GM19023 (cell line): ENCODE measurements at regions not wholly inside any gene's neighbourhood (a gene's known extent, or its start where the extent isn't known, plus 50 kb on each side); places are given as distances from the start of the nearest gene placed in this dataset.
A peak's percentile ranks its signal among the peaks of the same experiment; 100 is the strongest.
"Not testable (repeated sequence)": the region's sequence is repeated elsewhere in the genome, so short reads cannot be mapped to it uniquely, and the experiment has no call there.

Experiments used
- ATAC-seq: cut with Tn5 transposase; IDR thresholded peaks from one replicate; pipeline ENCODE4 v1.9.1; 2021; ENCODE audit warnings: mild to moderate bottlenecking, moderate library complexity; ENCODE audit not compliant: unreplicated experiment

- ATAC-seq, result peak; percentile 69
Measured at GRCh38 chr2:89948102-89948501, 1256.6 kb downstream of the RPIA start.

- ATAC-seq, result not testable (repeated sequence)
Measured at GRCh38 chr2:89950807-89951206, 1259.3 kb downstream of the RPIA start.

GRCh38 chr2:89957236-89957635 is 1265.8 kb downstream of the RPIA start:
- ATAC-seq, result peak; percentile 58

- not testable (repeated sequence) for ATAC-seq
Measured at GRCh38 chr2:89959729-89960378, 1268.4 kb downstream of the RPIA start.

- ATAC-seq, result not testable (repeated sequence)
Measured at GRCh38 chr2:89960570-89960969, 1269.1 kb downstream of the RPIA start.

GRCh38 chr2:89968567-89968966 is 1277.1 kb downstream of the RPIA start:
- ATAC-seq, result peak; percentile 98

- ATAC-seq, result not testable (repeated sequence)
Measured at GRCh38 chr2:89969190-89969589, 1277.7 kb downstream of the RPIA start.

GRCh38 chr2:89973849-89974248 is 1282.4 kb downstream of the RPIA start:
- ATAC-seq, result not testable (repeated sequence)

GRCh38 chr2:89979826-89980537 is 1288.5 kb downstream of the RPIA start:
- ATAC-seq, result not testable (repeated sequence)

GRCh38 chr2:89982246-89982645 is 1290.8 kb downstream of the RPIA start:
- not testable (repeated sequence) for ATAC-seq

GRCh38 chr2:89985650-89986049 is 1294.2 kb downstream of the RPIA start:
- ATAC-seq, result not testable (repeated sequence)

GRCh38 chr2:89986532-89986931 is 1295.1 kb downstream of the RPIA start:
- not testable (repeated sequence) for ATAC-seq

- ATAC-seq, result not testable (repeated sequence)
Measured at GRCh38 chr2:89996779-89997178, 1305.3 kb downstream of the RPIA start.

- ATAC-seq, result not testable (repeated sequence)
Measured at GRCh38 chr2:90004553-90004952, 1313.1 kb downstream of the RPIA start.

GRCh38 chr2:90010442-90011100 is 1319.1 kb downstream of the RPIA start:
- ATAC-seq, result not testable (repeated sequence)

GRCh38 chr2:90011101-90011443 is 1319.6 kb downstream of the RPIA start:
- ATAC-seq, result not testable (repeated sequence)

- ATAC-seq, result not testable (repeated sequence)
Measured at GRCh38 chr2:90019908-90020307, 1328.4 kb downstream of the RPIA start.

- not testable (repeated sequence) for ATAC-seq
Measured at GRCh38 chr2:90021234-90021633, 1329.8 kb downstream of the RPIA start.

GRCh38 chr2:90027231-90027643 is 1335.8 kb downstream of the RPIA start:
- ATAC-seq, result not testable (repeated sequence)

- not testable (repeated sequence) for ATAC-seq
Measured at GRCh38 chr2:90028381-90029079, 1337.1 kb downstream of the RPIA start.

- ATAC-seq, result not testable (repeated sequence)
Measured at GRCh38 chr2:90029080-90029428, 1337.6 kb downstream of the RPIA start.
